CD14-positive monocyte (primary cell): ENCODE measurements at regions not wholly inside any gene's neighbourhood (a gene's known extent, or its start where the extent isn't known, plus 50 kb on each side); places are given as distances from the start of the nearest gene placed in this dataset.

Experiments used
- DNase-seq, 3 donors: peaks; one replicate each; pipeline ENCODE4 v3.0.0-alpha.2; 2011 to 2022
- H2AFZ ChIP-seq: 2 replicates; pipeline ENCODE4 v1.6.0; 2012; ENCODE audit warnings: mild to moderate bottlenecking, low read depth, low read length, inconsistent platforms; ENCODE audit not compliant: insufficient read depth, poor library complexity, severe bottlenecking
- H3K27ac ChIP-seq, 2 donors: 1 replicate in 1 of 2; 2 replicates in 1 of 2; pipeline ENCODE4 v1.5.1; 2012 to 2013; ENCODE audit warnings: low read length in 2 of 2, control low read depth in 1 of 2, inconsistent platforms in 1 of 2, low read depth in 1 of 2, mild to moderate bottlenecking in 1 of 2
- H3K27me3 ChIP-seq, 2 donors: one replicate each; pipeline versions ENCODE4 v1.6.0 to v1.6.1; 2011 to 2013; ENCODE audit warnings: low read length in 2 of 2; ENCODE audit not compliant: control insufficient read depth in 2 of 2, insufficient read depth in 2 of 2
- H3K36me3 ChIP-seq, 2 donors: replicated peaks in 1 of 2; 1 replicate in 1 of 2; 2 replicates in 1 of 2; pipeline versions ENCODE4 v1.5.1 to v1.6.1; 2012 to 2013; ENCODE audit warnings: low read length in 2 of 2, control low read depth in 1 of 2, inconsistent platforms in 1 of 2, mild to moderate bottlenecking in 1 of 2; ENCODE audit not compliant: insufficient read depth in 2 of 2, control insufficient read depth in 1 of 2
- H3K4me1 ChIP-seq, 2 donors: 1 replicate in 1 of 2; 2 replicates in 1 of 2; pipeline versions ENCODE4 v1.5.1 to v1.6.1; 2012 to 2013; ENCODE audit warnings: low read length in 2 of 2, control low read depth in 1 of 2, inconsistent platforms in 1 of 2, mild to moderate bottlenecking in 1 of 2, moderate library complexity in 1 of 2; ENCODE audit not compliant: insufficient read depth in 2 of 2, control insufficient read depth in 1 of 2
- H3K4me2 ChIP-seq: replicated peaks from 2 replicates; pipeline ENCODE3; 2012; ENCODE audit warnings: low read length, moderate library complexity, mild to moderate bottlenecking; ENCODE audit not compliant: poor library complexity, severe bottlenecking; ENCODE audit errors: extremely low read depth
- H3K4me3 ChIP-seq, 3 experiments: fragments of 200-600 bp in 1 of 3; sonication (generic) in 1 of 3; replicated peaks in 1 of 3; 1 replicate in 2 of 3; 2 replicates in 1 of 3; pipeline ENCODE4 v1.5.1; 2011 to 2013; ENCODE audit warnings: low read length in 3 of 3, mild to moderate bottlenecking in 3 of 3, control low read depth in 2 of 3, low read depth in 2 of 3, inconsistent platforms in 1 of 3, moderate library complexity in 1 of 3
- H3K79me2 ChIP-seq: 2 replicates; pipeline ENCODE4 v1.6.0; 2012; ENCODE audit warnings: mild to moderate bottlenecking, control low read depth, inconsistent platforms, low read length, moderate library complexity; ENCODE audit not compliant: insufficient read depth
- H3K9ac ChIP-seq: 2 replicates; pipeline ENCODE4 v1.6.0; 2017; ENCODE audit warnings: low read length, mild to moderate bottlenecking; ENCODE audit not compliant: insufficient read depth, poor library complexity, severe bottlenecking
- H3K9me3 ChIP-seq, 2 donors: replicated peaks in 1 of 2; 1 replicate in 1 of 2; 2 replicates in 1 of 2; pipeline versions ENCODE4 v1.5.1 to v1.6.1; 2012 to 2013; ENCODE audit warnings: low read length in 2 of 2, control low read depth in 1 of 2; ENCODE audit not compliant: control insufficient read depth in 1 of 2, insufficient read depth in 1 of 2
- H4K20me1 ChIP-seq: 2 replicates; pipeline ENCODE4 v1.6.0; 2012; ENCODE audit warnings: mild to moderate bottlenecking, low read length, control low read depth, moderate library complexity; ENCODE audit not compliant: insufficient read depth
- H3K27ac Mint-ChIP-seq, 7 donors: one replicate each; pipeline ENCODE4 v1.8.0; 2020; ENCODE audit warnings: mild to moderate bottlenecking in 7 of 7, mixed read lengths in 7 of 7, moderate library complexity in 6 of 7, inconsistent platforms in 2 of 7
- H3K27me3 Mint-ChIP-seq, 3 donors: one replicate each; pipeline ENCODE4 v1.8.0; 2021 to 2022; ENCODE audit warnings: low read depth in 3 of 3, mild to moderate bottlenecking in 3 of 3, mixed read lengths in 3 of 3, moderate library complexity in 3 of 3, inconsistent platforms in 1 of 3
- H3K36me3 Mint-ChIP-seq, 2 donors: one replicate each; pipeline ENCODE4 v1.8.0; 2020; ENCODE audit warnings: mixed read lengths in 2 of 2, inconsistent platforms in 1 of 2, mild to moderate bottlenecking in 1 of 2
- H3K4me1 Mint-ChIP-seq: one replicate; pipeline ENCODE4 v1.8.0; 2020; ENCODE audit warnings: mild to moderate bottlenecking, mixed read lengths
- H3K4me3 Mint-ChIP-seq, 2 donors: one replicate each; pipeline ENCODE4 v1.8.0; 2020; ENCODE audit warnings: mild to moderate bottlenecking in 2 of 2, mixed read lengths in 2 of 2, moderate library complexity in 1 of 2
- H3K9me3 Mint-ChIP-seq, 7 donors: one replicate each; pipeline ENCODE4 v1.8.0; 2020 to 2022; ENCODE audit warnings: mixed read lengths in 7 of 7, mild to moderate bottlenecking in 6 of 7, moderate library complexity in 6 of 7, inconsistent platforms in 2 of 7
- CTCF ChIP-seq: fragments of 200-600 bp; IDR thresholded peaks from one replicate; pipeline ENCODE4 v1.8.0; 2022; ENCODE audit warnings: antibody characterized with exemption, mild to moderate bottlenecking
- whole genome bisulfite sequencing: methylation state at CpG from one replicate; pipeline ENCODE4 v1.1.5; 2013; ENCODE audit warnings: missing lambda C conversion rate; ENCODE audit not compliant: insufficient coverage; 5-methylcytosine and 5-hydroxymethylcytosine counted together
- intact Hi-C, 2 donors: fragments of 100-400 bp; cut with micrococcal nuclease; formaldehyde crosslinking; loops; one replicate each; pipeline versions ENCODE4 v1.15.0 to v1.15.1; 2023

- no peak for DNase-seq
- Histone ChIP-seq H3K4me2 (no peak overlapping the region), H2AFZ (no peak overlapping the region), H3K9me3 (no peaks in the 10 kb centered on the region), H3K79me2 (no peaks in the 10 kb centered on the region), H4K20me1 (no peaks in the 10 kb centered on the region), H3K9ac (no peak overlapping the region), H3K27me3 (no peaks in the 10 kb centered on the region), H3K27ac (no peak overlapping the region), H3K4me1 (no peaks in the 10 kb centered on the region), H3K36me3 (no peaks in the 10 kb centered on the region), H3K4me3 (no peak overlapping the region)
- H3K27ac Mint-ChIP-seq: no peak overlapping the region
- no peak for TF ChIP-seq CTCF
- H3K36me3 Mint-ChIP-seq: no peaks in the 10 kb centered on the region
- no CpG with 5 or more reads among the region's 2 CpGs for WGBS
- no peaks in the 10 kb centered on the region for H3K4me1 Mint-ChIP-seq
- no peaks in the 10 kb centered on the region for H3K27me3 Mint-ChIP-seq
- H3K4me3 Mint-ChIP-seq: no peak overlapping the region
- H3K9me3 Mint-ChIP-seq: peaks cover 0 to 2% (median 0%) of the 10 kb centered on the region in 7 donors
- intact Hi-C loops: no loop called here
Observed at GRCh38 chrX:95585321-95585720, 1099.3 kb upstream of the DIAPH2 start.

DNA sequence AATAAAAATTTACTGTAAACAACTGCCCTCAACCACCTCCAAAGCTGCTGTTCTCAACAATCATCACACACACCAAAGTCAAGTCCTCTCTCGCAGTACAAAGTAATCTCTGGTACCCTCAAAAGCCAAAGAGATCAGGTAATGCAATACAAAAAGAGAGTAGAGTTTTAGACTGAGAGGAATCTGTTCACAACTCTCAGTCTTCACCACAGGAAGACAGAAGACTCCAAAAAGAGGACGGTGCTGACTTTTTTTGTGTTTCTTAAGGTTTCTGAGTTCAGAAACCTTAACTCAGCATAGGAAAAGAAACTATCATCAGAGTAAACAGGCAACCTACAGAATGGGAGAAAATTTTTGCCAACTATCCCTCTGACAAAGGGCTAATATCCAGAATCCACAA, 1072.3 kb upstream of the DIAPH2 start:
- Histone ChIP-seq H3K27ac (no peak overlapping the region), H4K20me1 (no peaks in the 10 kb centered on the region), H3K9me3 (no peaks in the 10 kb centered on the region), H2AFZ (no peak overlapping the region), H3K4me1 (no peaks in the 10 kb centered on the region), H3K9ac (no peak overlapping the region), H3K79me2 (no peaks in the 10 kb centered on the region), H3K4me2 (no peak overlapping the region), H3K4me3 (no peak overlapping the region), H3K36me3 (no peaks in the 10 kb centered on the region), H3K27me3 (no peaks in the 10 kb centered on the region)
- H3K27me3 Mint-ChIP-seq: peaks cover 0 to 2% (median 0%) of the 10 kb centered on the region in 3 donors
- TF ChIP-seq CTCF: no peak
- H3K27ac Mint-ChIP-seq: no peak overlapping the region
- no peak overlapping the region for H3K4me3 Mint-ChIP-seq
- H3K36me3 Mint-ChIP-seq: no peaks in the 10 kb centered on the region
- peaks cover 0 to 13% (median 3%) of the 10 kb centered on the region in 7 donors for H3K9me3 Mint-ChIP-seq
- DNase-seq: no peak
- intact Hi-C loops: no loop called here
- no peaks in the 10 kb centered on the region for H3K4me1 Mint-ChIP-seq
- WGBS: no CpG with 5 or more reads among the region's 2 CpGs
